RWPE2 (cell line): ENCODE measurements at regions not wholly inside any gene's neighbourhood (a gene's known extent, or its start where the extent isn't known, plus 50 kb on each side); places are given as distances from the start of the nearest gene placed in this dataset.
A peak's percentile ranks its signal among the peaks of the same experiment; 100 is the strongest.

Source experiments
- ATAC-seq: fragments of 200-7000 bp; cut with Tn5 transposase; 3 replicates; pipeline ENCODE4 v1.9.1; 2021; ENCODE audit warnings: low read depth
- DNase-seq: peaks from one replicate; pipeline ENCODE4 v3.0.0-alpha.2; 2020; ENCODE audit warnings: low spot score
- H3K27ac ChIP-seq: fragments of 450-650 bp; 2 replicates; pipeline ENCODE4 v1.5.1; 2017; ENCODE audit warnings: mild to moderate bottlenecking; ENCODE audit not compliant: poor library complexity, severe bottlenecking
- H3K27me3 ChIP-seq: fragments of 250-450 bp; sonication (Bioruptor Pico); 2 replicates; pipeline ENCODE4 v1.5.1; 2021; ENCODE audit warnings: mild to moderate bottlenecking, moderate library complexity; ENCODE audit not compliant: insufficient read depth, poor library complexity, severe bottlenecking
- H3K36me3 ChIP-seq: fragments of 250-450 bp; sonication (Bioruptor Pico); 2 replicates; pipeline ENCODE4 v1.5.1; 2020; ENCODE audit warnings: low read depth, mild to moderate bottlenecking, moderate library complexity
- H3K4me1 ChIP-seq: fragments of 250-450 bp; sonication (Bioruptor Pico); 2 replicates; pipeline ENCODE4 v1.5.1; 2021; ENCODE audit warnings: mild to moderate bottlenecking, moderate library complexity; ENCODE audit not compliant: insufficient read depth, poor library complexity, severe bottlenecking
- H3K4me3 ChIP-seq: fragments of 250-450 bp; sonication (Bioruptor Pico); 2 replicates; pipeline ENCODE4 v1.5.1; 2021; ENCODE audit warnings: mild to moderate bottlenecking, moderate library complexity; ENCODE audit not compliant: severe bottlenecking
- H3K9me3 ChIP-seq: fragments of 250-450 bp; sonication (Bioruptor Pico); 2 replicates; pipeline ENCODE4 v1.5.1; 2021; ENCODE audit warnings: mild to moderate bottlenecking, moderate library complexity; ENCODE audit not compliant: severe bottlenecking
- TF ChIP-seq, protein P1 (sequence below): fragments of 450-650 bp; IDR thresholded peaks from one replicate; pipeline ENCODE4 v1.5.1; 2017; ENCODE audit warnings: mild to moderate bottlenecking, moderate library complexity; ENCODE audit not compliant: poor library complexity, severe bottlenecking

DNA sequence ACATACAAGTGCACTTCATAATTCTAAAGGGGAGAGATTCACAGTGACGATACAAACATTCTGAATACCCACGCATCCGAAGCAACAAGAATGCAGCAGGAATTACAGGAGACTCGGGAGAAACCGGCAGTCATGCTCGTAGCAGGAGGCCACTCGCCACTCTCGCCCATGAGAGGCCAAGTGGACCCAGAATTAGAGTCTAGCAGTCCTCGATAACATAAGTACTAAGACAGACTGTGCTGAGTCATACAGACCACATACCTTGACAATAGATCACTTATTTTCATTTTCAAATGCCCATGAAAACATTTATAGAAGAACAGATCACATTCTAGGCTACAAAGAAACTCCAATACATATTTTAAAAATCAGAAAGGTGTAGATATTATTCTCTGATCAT lies 299.1 kb upstream of the TSHZ3 start:
- 0 out of 3 replicates have a peak, but pooled peaks have one; percentile 38 for ATAC-seq
- Histone ChIP-seq H3K36me3 (no peaks in the 10 kb centered on the region), H3K27ac (no peak overlapping the region), H3K4me1 (no peaks in the 10 kb centered on the region), H3K27me3 (no peaks in the 10 kb centered on the region), H3K4me3 (no peak overlapping the region), H3K9me3 (no peaks in the 10 kb centered on the region)
- TF ChIP-seq, protein P1, sequence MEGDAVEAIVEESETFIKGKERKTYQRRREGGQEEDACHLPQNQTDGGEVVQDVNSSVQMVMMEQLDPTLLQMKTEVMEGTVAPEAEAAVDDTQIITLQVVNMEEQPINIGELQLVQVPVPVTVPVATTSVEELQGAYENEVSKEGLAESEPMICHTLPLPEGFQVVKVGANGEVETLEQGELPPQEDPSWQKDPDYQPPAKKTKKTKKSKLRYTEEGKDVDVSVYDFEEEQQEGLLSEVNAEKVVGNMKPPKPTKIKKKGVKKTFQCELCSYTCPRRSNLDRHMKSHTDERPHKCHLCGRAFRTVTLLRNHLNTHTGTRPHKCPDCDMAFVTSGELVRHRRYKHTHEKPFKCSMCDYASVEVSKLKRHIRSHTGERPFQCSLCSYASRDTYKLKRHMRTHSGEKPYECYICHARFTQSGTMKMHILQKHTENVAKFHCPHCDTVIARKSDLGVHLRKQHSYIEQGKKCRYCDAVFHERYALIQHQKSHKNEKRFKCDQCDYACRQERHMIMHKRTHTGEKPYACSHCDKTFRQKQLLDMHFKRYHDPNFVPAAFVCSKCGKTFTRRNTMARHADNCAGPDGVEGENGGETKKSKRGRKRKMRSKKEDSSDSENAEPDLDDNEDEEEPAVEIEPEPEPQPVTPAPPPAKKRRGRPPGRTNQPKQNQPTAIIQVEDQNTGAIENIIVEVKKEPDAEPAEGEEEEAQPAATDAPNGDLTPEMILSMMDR = no peak
- DNase-seq = no peak

DNA sequence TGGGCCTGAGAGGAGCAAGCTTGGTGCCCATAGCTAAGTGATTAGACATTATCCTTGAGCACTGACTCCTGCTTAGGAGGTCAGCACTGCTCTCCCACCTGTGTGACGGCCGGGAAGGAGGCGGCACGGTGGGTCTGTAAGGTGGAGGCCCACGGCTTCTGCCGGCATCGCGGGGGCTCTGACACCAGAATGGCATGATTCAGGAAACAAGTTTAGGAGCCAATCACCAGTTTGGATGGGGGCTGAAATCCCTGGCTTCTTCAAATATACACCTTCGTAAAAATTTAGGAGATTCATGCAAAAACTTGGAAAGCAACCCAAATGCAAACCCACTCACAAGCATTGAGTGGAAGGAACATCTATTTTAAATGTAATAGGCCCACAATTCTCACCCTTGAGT lies 307.3 kb upstream of the TSHZ3 start:
- Histone ChIP-seq H3K9me3 (peaks cover 2% of the 10 kb centered on the region), H3K4me3 (no peak overlapping the region), H3K36me3 (no peaks in the 10 kb centered on the region), H3K4me1 (no peaks in the 10 kb centered on the region), H3K27me3 (no peaks in the 10 kb centered on the region), H3K27ac (no peak overlapping the region)
- no peak for DNase-seq
- ATAC-seq = no peak
- TF ChIP-seq, protein P1 = no peak

DNA sequence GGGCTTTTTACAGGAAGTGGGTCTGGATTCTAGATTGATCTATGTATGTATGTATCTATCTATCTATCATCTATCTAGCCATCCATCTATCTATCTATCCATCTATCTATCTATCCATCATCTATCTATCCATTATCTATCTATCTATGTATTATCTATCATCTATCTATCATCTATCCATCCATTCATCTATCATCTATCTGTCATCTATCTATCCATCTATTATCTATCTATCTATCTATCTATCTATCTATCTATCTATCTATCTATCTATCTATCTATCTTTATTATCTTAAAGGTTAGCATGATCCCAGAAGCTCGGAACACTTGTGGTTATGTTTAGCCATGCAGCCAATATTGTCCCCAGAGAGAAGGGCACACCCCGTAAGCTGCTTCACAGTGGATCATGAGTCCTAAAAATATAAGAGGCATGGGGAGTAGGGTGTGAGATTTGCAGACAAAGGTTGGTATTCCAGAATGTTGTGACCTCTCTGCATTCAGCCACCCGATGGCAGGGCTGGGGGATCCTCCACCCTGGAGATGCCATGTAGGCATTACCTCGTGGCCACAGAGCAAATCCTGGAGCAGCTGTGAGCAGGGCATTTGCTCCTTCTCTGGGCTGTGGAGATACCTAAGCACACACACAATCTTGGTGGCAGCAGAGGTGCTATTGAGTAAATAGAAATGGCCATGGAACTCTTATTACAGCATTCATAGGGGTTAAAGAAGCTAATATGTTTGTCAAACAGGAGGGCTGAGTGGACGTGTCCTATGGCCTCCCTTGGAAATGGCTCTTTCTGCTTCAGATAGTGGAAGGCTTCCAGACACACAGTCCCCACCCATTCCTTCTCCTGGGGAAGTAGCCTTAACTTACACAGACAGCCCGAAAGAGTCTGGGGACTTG lies 310.0 kb upstream of the TSHZ3 start:
- TF ChIP-seq, protein P1 = no peak
- no peaks in the 10 kb centered on the region for H3K36me3 ChIP-seq
- no peaks in the 10 kb centered on the region for H3K27me3 ChIP-seq
- H3K4me3 ChIP-seq = no peak overlapping the region
- no peaks in the 10 kb centered on the region for H3K4me1 ChIP-seq
- H3K27ac ChIP-seq = no peak overlapping the region
- no peak for ATAC-seq
- DNase-seq = no peak
- H3K9me3 ChIP-seq = peaks cover 2% of the 10 kb centered on the region

DNA sequence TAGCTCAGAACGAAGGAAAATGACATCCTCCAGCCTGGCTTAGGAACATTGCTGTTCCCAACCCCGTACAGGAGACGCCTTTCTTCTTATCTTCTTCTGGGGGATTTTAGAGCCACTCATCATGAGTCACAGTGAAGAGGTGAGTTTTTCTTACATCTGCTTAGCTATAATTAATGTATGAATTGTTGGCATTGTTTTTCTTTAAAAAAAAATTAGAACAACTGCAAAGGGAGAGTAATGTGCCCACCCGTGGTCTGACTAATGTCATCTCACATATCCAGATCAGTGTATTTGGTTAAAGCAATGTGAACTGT lies 310.6 kb upstream of the TSHZ3 start:
- ATAC-seq (peak; percentile 44; the same call in 1 of the 3 replicates), DNase-seq (no peak)
- Histone ChIP-seq H3K9me3 (peaks cover 2% of the 10 kb centered on the region), H3K4me1 (no peaks in the 10 kb centered on the region), H3K36me3 (no peaks in the 10 kb centered on the region), H3K27me3 (no peaks in the 10 kb centered on the region), H3K27ac (no peak overlapping the region), H3K4me3 (no peak overlapping the region)
- TF ChIP-seq, protein P1 = no peak

DNA sequence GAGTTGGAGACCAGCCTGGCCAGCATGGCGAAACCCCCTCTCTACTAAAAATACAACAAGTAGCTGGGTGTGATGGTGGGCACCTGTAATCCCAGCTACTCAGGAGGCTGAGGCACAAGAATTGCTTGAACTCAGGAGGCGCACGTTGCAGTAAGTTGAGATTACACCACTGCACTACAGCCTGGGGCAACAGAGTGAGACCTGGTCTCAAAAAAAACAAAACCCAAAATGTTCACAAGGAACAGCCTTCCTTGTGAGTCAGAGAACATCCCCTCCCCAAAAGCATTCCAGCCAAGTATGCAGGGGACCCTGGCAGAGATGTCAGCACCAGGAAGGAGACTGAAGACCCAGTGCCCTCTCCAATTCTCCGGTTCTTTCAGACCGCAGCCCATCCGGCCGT lies 314.9 kb upstream of the TSHZ3 start:
- TF ChIP-seq, protein P1 = no peak
- Histone ChIP-seq H3K27ac (no peak overlapping the region), H3K9me3 (peaks cover 2% of the 10 kb centered on the region), H3K36me3 (no peaks in the 10 kb centered on the region), H3K4me3 (no peak overlapping the region), H3K4me1 (no peaks in the 10 kb centered on the region), H3K27me3 (no peaks in the 10 kb centered on the region)
- DNase-seq (no peak), ATAC-seq (no peak)
